ENCODE measurements at regions not wholly inside any gene's neighbourhood (a gene's known extent, or its start where the extent isn't known, plus 50 kb on each side); places are given as distances from the start of the nearest gene placed in this dataset.

DNA sequence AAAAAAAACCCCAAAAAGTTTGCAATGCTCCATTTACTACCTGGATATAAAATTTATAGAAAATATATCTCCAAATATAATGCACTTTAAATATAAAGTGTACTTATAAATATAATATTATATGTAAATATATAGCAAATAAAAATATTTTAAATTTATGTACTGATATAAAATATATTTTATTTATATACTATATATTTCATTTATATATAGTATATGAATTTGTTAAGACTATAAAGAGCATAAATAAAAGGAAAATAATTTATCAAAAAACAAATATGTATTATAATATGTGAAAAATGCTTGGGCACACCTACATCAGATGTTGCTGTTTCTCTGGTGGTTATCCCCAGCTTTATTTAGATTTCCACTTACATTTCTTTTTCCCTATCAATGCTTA lies 71.0 kb upstream of the ZBTB18 start:
- Histone ChIP-seq H3K36me3 (no peaks in the 10 kb centered on the region), H3K9me3 (no peaks in the 10 kb centered on the region), H3K27ac (no peak overlapping the region), H3K4me1 (no peaks in the 10 kb centered on the region), H3K27me3 (no peaks in the 10 kb centered on the region), H3K4me3 (no peak overlapping the region)
- no peak for TF ChIP-seq POLR2AphosphoS5 (IDR thresholded peaks at IDR 0.05)
- no peak for TF ChIP-seq POLR2A (IDR thresholded peaks at IDR 0.05)
- TF ChIP-seq, protein P1, sequence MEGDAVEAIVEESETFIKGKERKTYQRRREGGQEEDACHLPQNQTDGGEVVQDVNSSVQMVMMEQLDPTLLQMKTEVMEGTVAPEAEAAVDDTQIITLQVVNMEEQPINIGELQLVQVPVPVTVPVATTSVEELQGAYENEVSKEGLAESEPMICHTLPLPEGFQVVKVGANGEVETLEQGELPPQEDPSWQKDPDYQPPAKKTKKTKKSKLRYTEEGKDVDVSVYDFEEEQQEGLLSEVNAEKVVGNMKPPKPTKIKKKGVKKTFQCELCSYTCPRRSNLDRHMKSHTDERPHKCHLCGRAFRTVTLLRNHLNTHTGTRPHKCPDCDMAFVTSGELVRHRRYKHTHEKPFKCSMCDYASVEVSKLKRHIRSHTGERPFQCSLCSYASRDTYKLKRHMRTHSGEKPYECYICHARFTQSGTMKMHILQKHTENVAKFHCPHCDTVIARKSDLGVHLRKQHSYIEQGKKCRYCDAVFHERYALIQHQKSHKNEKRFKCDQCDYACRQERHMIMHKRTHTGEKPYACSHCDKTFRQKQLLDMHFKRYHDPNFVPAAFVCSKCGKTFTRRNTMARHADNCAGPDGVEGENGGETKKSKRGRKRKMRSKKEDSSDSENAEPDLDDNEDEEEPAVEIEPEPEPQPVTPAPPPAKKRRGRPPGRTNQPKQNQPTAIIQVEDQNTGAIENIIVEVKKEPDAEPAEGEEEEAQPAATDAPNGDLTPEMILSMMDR (IDR thresholded peaks at IDR 0.05): no peak
- no peak for TF ChIP-seq EP300 (IDR thresholded peaks at IDR 0.05; ENCODE audit: low read depth)
- in situ Hi-C loops (cut with MboI; ENCODE audit: low pct_ligation_motif_present in 1 of 4, low pct_unique_long_range_greater_than_20kb in 1 of 4, low sequenced_read_pairs in 3 of 4) (no loop called here), intact Hi-C loops (cut with DNase I; ENCODE audit: low total_unique reads) (no loop called here)
- DNase-seq: no peak

DNA sequence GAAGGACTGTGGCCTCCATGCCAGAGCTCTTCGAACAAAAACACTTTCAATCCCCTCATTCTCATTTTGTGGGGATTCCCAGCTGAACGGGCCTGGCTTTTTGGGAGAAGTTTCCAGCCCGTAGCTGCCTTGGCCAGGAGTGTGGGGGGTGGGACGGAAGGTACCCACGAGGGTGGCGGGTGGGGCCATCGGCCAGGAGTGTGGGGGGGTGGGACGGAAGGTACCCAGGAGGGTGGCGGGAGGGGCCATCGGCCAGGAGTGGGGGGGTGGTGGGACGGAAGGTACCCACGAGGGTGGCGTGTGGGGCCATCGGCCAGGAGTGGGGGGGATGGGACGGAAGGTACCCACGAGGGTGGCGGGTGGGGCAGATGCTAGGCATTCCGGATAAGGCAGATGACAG lies 71.7 kb upstream of the ZBTB18 start:
- H3K27me3 ChIP-seq: no peaks in the 10 kb centered on the region
- intact Hi-C loops (cut with DNase I; ENCODE audit: low total_unique reads): no loop called here
- TF ChIP-seq EP300 (IDR thresholded peaks at IDR 0.05; ENCODE audit: low read depth): no peak
- TF ChIP-seq POLR2A (IDR thresholded peaks at IDR 0.05): no peak
- TF ChIP-seq, protein P1 (IDR thresholded peaks at IDR 0.05): no peak
- no peak for TF ChIP-seq POLR2AphosphoS5 (IDR thresholded peaks at IDR 0.05)
- no peaks in the 10 kb centered on the region for H3K4me1 ChIP-seq
- in situ Hi-C loops (cut with MboI; ENCODE audit: low pct_ligation_motif_present in 1 of 4, low pct_unique_long_range_greater_than_20kb in 1 of 4, low sequenced_read_pairs in 3 of 4): no loop called here
- no peak for DNase-seq
- H3K9me3 ChIP-seq: no peaks in the 10 kb centered on the region
- no peak overlapping the region for H3K4me3 ChIP-seq
- no peaks in the 10 kb centered on the region for H3K36me3 ChIP-seq
- WGBS, 2 donors (ENCODE audit: low coverage in 1 of 2): 60 to 95% methylated on average over 1 to 18 of the region's 18 CpGs
- no peak overlapping the region for H3K27ac ChIP-seq

DNA sequence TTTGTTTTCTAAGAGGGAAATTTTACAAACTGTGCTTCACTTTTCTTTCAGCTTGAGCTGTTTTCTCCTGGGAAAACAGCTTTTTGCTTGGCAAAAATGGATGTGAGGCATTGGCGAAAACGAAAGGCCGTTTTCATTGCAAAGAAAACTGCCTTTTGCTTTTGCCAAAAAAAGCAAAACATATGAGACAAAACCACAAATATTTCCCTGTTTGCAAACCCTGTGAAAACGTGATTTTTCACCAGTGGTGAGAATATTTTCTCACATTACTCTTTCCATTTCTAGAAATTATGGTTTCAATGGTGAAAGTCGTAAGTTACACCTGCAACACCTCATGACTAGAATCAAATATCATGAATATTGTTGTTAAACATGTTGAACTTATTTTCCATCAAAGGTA lies 74.0 kb upstream of the ZBTB18 start:
- intact Hi-C loops (cut with DNase I; ENCODE audit: low total_unique reads) (no loop called here), in situ Hi-C loops (cut with MboI; ENCODE audit: low pct_ligation_motif_present in 1 of 4, low pct_unique_long_range_greater_than_20kb in 1 of 4, low sequenced_read_pairs in 3 of 4) (no loop called here)
- TF ChIP-seq, protein P1 (IDR thresholded peaks at IDR 0.05): no peak
- TF ChIP-seq POLR2A (IDR thresholded peaks at IDR 0.05) (no peak), EP300 (IDR thresholded peaks at IDR 0.05; ENCODE audit: low read depth) (no peak)
- Histone ChIP-seq H3K27me3 (no peaks in the 10 kb centered on the region), H3K4me1 (no peaks in the 10 kb centered on the region), H3K36me3 (no peaks in the 10 kb centered on the region), H3K4me3 (no peak overlapping the region), H3K27ac (no peak overlapping the region), H3K9me3 (no peaks in the 10 kb centered on the region)
- no peak for DNase-seq
- 62 to 66% methylated on average over 5 of the region's 5 CpGs for WGBS, 2 donors (ENCODE audit: low coverage in 1 of 2)

DNA sequence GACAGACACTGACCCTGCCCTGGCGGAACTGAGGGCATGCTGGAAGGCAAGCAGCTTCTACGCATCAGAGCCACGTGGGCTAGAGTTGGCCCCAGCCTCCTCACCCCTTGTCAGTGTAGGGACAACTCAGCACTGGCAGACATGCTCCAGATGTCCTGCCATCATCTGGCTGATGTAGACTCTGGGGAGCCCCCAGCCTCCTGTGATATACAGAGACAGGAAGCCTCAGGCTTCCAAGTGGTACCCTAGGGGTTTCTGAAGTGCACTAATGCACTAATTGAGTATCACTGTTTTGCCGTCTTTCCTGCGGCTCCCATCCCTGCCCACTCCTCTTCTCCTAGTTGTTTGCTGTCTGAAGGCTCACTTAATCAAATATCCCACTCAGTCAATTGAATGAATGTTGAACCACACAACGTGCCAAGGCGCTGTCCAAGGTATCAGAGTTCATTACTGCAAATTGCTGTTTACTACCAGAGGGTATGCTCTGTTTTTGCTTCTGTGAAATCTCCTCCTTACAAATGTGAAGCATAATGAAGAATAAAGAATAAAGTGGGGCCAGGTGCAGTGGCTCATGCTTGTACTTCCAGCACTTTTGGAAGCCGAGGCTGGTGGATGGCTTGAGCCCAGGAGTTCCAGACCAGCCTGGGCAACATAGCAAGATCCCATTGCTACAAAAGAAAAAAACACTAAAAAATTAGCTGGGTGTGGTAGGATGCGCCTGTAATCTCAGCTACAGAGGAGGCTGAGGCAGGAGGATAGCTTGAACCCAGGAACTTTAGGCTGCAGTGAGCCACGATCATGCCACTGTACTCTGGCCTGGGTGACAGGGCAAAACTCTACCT lies 76.4 kb upstream of the ZBTB18 start:
- TF ChIP-seq POLR2A (IDR thresholded peaks at IDR 0.05) (no peak), EP300 (IDR thresholded peaks at IDR 0.05; ENCODE audit: low read depth) (no peak), POLR2AphosphoS5 (IDR thresholded peaks at IDR 0.05) (no peak)
- TF ChIP-seq, protein P1 (IDR thresholded peaks at IDR 0.05): no peak
- H3K4me3 ChIP-seq: no peak overlapping the region
- DNase-seq: no peak
- H3K9me3 ChIP-seq: no peaks in the 10 kb centered on the region
- no peaks in the 10 kb centered on the region for H3K27me3 ChIP-seq
- H3K27ac ChIP-seq: no peak overlapping the region
- H3K36me3 ChIP-seq: no peaks in the 10 kb centered on the region
- in situ Hi-C loops (cut with MboI; ENCODE audit: low pct_ligation_motif_present in 1 of 4, low pct_unique_long_range_greater_than_20kb in 1 of 4, low sequenced_read_pairs in 3 of 4) (no loop called here), intact Hi-C loops (cut with DNase I; ENCODE audit: low total_unique reads) (no loop called here)
- WGBS, 2 donors (ENCODE audit: low coverage in 1 of 2): 66 to 90% methylated on average over 2 to 10 of the region's 10 CpGs
- H3K4me1 ChIP-seq: no peaks in the 10 kb centered on the region
